Endothelial cell of umbilical vein (primary cell): ENCODE measurements at regions not wholly inside any gene's neighbourhood (a gene's known extent, or its start where the extent isn't known, plus 50 kb on each side); places are given as distances from the start of the nearest gene placed in this dataset.

Source experiments
- BruUV-seq: library from RNA; stranded (reverse); fragments of 400-500 nt; replicated peaks from 2 replicates; lab custom pipeline; 2021; lab: Mats Ljungman, UMichigan
- CTCF ChIA-PET: fragments of 300-600, 350-600 bp; sonication (Branson Sonifier 250); formaldehyde crosslinking; loops from one replicate; lab custom pipeline; 2021; ENCODE audit warnings: antibody characterized with exemption, inconsistent platforms; lab: Charles Lee
- POLR2A ChIA-PET: fragments of 300-600, 350-600 bp; sonication (Branson Sonifier 250); formaldehyde crosslinking; loops from one replicate; lab custom pipeline; 2021; ENCODE audit warnings: antibody characterized with exemption, inconsistent platforms; lab: Charles Lee
- DNase-seq: peaks from one replicate; pipeline ENCODE4 v3.0.0-alpha.2; 2011; ENCODE audit warnings: low read depth, low spot score
- FAIRE-seq: peaks from 2 replicates; lab custom pipeline; 2011; peaks lifted over from hg19 to GRCh38; lab: Jason Lieb, UNC
- H2AFZ ChIP-seq: 2 replicates; pipeline ENCODE4 v1.6.0; 2012; ENCODE audit warnings: low read depth, low read length, control low read depth, inconsistent platforms
- H3K27ac ChIP-seq: 2 replicates; pipeline ENCODE4 v1.5.1; 2011; ENCODE audit warnings: low read depth, mild to moderate bottlenecking, control low read depth, low read length, moderate library complexity; ENCODE audit not compliant: insufficient read depth
- H3K27me3 ChIP-seq, 2 experiments: 2 replicates each; pipeline versions ENCODE4 v1.6.0 to v1.6.1; 2011; ENCODE audit warnings: low read length in 2 of 2, mixed read lengths in 1 of 2; ENCODE audit not compliant: control insufficient read depth in 2 of 2, insufficient read depth in 2 of 2
- H3K36me3 ChIP-seq, 2 experiments: 2 replicates in 1 of 2; 3 replicates in 1 of 2; pipeline ENCODE4 v1.5.1; 2011; ENCODE audit warnings: low read length in 2 of 2, mild to moderate bottlenecking in 1 of 2, moderate library complexity in 1 of 2; ENCODE audit not compliant: control insufficient read depth in 2 of 2, insufficient read depth in 2 of 2; ENCODE audit errors: extremely low read depth in 1 of 2
- H3K4me1 ChIP-seq: 3 replicates; pipeline ENCODE4 v1.5.1; 2011; ENCODE audit warnings: mild to moderate bottlenecking, low read length; ENCODE audit not compliant: control insufficient read depth, insufficient read depth; ENCODE audit errors: extremely low read depth
- H3K4me2 ChIP-seq: 2 replicates; pipeline ENCODE4 v1.6.1; 2011; ENCODE audit warnings: low read length, control low read depth, mixed read lengths; ENCODE audit not compliant: insufficient read depth
- H3K4me3 ChIP-seq, 3 experiments: fragments of 200-600 bp in 1 of 3; sonication (generic), shearing (Covaris generic) in 1 of 3; replicated peaks in 1 of 3; 2 replicates each; pipeline ENCODE4 v1.5.1; 2011 to 2016; ENCODE audit warnings: control low read depth in 3 of 3, low read length in 3 of 3, mild to moderate bottlenecking in 2 of 3, inconsistent platforms in 1 of 3, low read depth in 1 of 3, moderate library complexity in 1 of 3; ENCODE audit not compliant: insufficient read depth in 1 of 3
- H3K79me2 ChIP-seq: 2 replicates; pipeline ENCODE4 v1.6.0; 2012; ENCODE audit warnings: low read length, inconsistent platforms; ENCODE audit not compliant: control insufficient read depth, insufficient read depth
- H3K9ac ChIP-seq: replicated peaks from 2 replicates; pipeline ENCODE3; 2011; ENCODE audit warnings: low read length, control low read depth; ENCODE audit not compliant: insufficient read depth; ENCODE audit errors: extremely low read depth
- H3K9me1 ChIP-seq: replicated peaks from 3 replicates; pipeline ENCODE4 v1.6.0; 2011; ENCODE audit warnings: mild to moderate bottlenecking, low read length; ENCODE audit not compliant: control insufficient read depth, insufficient read depth; ENCODE audit errors: extremely low read depth
- H3K9me3 ChIP-seq: replicated peaks from 2 replicates; pipeline ENCODE4 v1.5.1; 2012; ENCODE audit warnings: low read length, inconsistent platforms; ENCODE audit not compliant: control insufficient read depth, insufficient read depth
- H4K20me1 ChIP-seq: replicated peaks from 2 replicates; pipeline ENCODE3; 2011; ENCODE audit warnings: mild to moderate bottlenecking, low read length; ENCODE audit not compliant: control insufficient read depth, insufficient read depth; ENCODE audit errors: extremely low read depth
- CTCF ChIP-seq, 2 donors: IDR thresholded peaks; 1 replicate in 1 of 2; 2 replicates in 1 of 2; pipeline ENCODE4 v1.5.1; 2011; ENCODE audit warnings: low read length in 2 of 2, mild to moderate bottlenecking in 2 of 2, moderate library complexity in 2 of 2, control low read depth in 1 of 2, inconsistent platforms in 1 of 2, low read depth in 1 of 2; ENCODE audit not compliant: insufficient read depth in 1 of 2; ENCODE audit errors: extremely low read depth in 1 of 2
- EZH2 ChIP-seq: IDR thresholded peaks from 2 replicates; pipeline ENCODE4 v1.6.1; 2012; ENCODE audit warnings: borderline replicate concordance, low read depth, mild to moderate bottlenecking, moderate library complexity, low read length, inconsistent platforms; ENCODE audit not compliant: severe bottlenecking
- FOS ChIP-seq: IDR thresholded peaks from 2 replicates; pipeline ENCODE4 v1.6.1; 2011; ENCODE audit warnings: mild to moderate bottlenecking, low read length, moderate library complexity, borderline replicate concordance; ENCODE audit not compliant: insufficient read depth
- GATA2 ChIP-seq: IDR thresholded peaks from 2 replicates; pipeline ENCODE4 v1.7.0; 2011; ENCODE audit warnings: low read depth, mild to moderate bottlenecking, moderate library complexity, mixed read lengths, low read length; ENCODE audit not compliant: insufficient read length, insufficient read depth
- JUN ChIP-seq: IDR thresholded peaks from 2 replicates; pipeline ENCODE4 v1.6.1; 2011; ENCODE audit warnings: borderline replicate concordance, low read depth; ENCODE audit not compliant: insufficient read length, insufficient read depth
- MAX ChIP-seq: IDR thresholded peaks from 2 replicates; pipeline ENCODE4 v1.6.1; 2011; ENCODE audit not compliant: insufficient read depth, insufficient read length
- MYC ChIP-seq: IDR thresholded peaks from one replicate; pipeline ENCODE4 v1.6.1; 2011; ENCODE audit warnings: mild to moderate bottlenecking, low read depth, low read length
- POLR2A ChIP-seq: IDR thresholded peaks from 2 replicates; pipeline ENCODE4 v1.6.1; 2012; ENCODE audit warnings: low read depth, mild to moderate bottlenecking, control low read depth, low read length
- POLR2AphosphoS5 ChIP-seq: IDR thresholded peaks from 2 replicates; pipeline ENCODE4 v1.6.1; 2012; ENCODE audit warnings: low read depth, mild to moderate bottlenecking, control low read depth, low read length, moderate library complexity; ENCODE audit not compliant: insufficient read depth
- dilution Hi-C: fragments of 300-500 bp; cut with MboI; formaldehyde crosslinking; loops from one replicate; pipeline ENCODE4 v1.15.0; 2019; ENCODE audit warnings: low sequenced_read_pairs; ENCODE audit not compliant: extremely low pct_ligation_motif_present
- intact Hi-C: fragments of 100-400 bp; cut with micrococcal nuclease; formaldehyde crosslinking; loops from one replicate; pipeline ENCODE4 v1.10.0; 2022

- DNase-seq: no peak
- dilution Hi-C loops (no loop called here), intact Hi-C loops (no loop called here)
- Histone ChIP-seq H3K27me3 (no peaks in the 10 kb centered on the region), H3K4me2 (no peak overlapping the region), H4K20me1 (no peaks in the 10 kb centered on the region), H3K9me3 (no peaks in the 10 kb centered on the region), H3K9ac (no peak overlapping the region), H3K9me1 (no peaks in the 10 kb centered on the region), H3K36me3 (no peaks in the 10 kb centered on the region), H3K27ac (no peak overlapping the region), H2AFZ (no peak overlapping the region), H3K79me2 (no peaks in the 10 kb centered on the region), H3K4me3 (no peak overlapping the region), H3K4me1 (no peaks in the 10 kb centered on the region)
- FAIRE-seq: no peak
- ChIA-PET CTCF (no interaction called here), POLR2A (no interaction called here)
- no TSS peak for BruUV-seq
- TF ChIP-seq JUN (no peak), GATA2 (no peak), EZH2 (no peak), MAX (no peak), CTCF (IDR thresholded peaks at IDR 0.05; ENCODE audit: extremely low read depth in 1 of 2, insufficient read depth in 1 of 2, low read depth in 1 of 2, low read length in 2 of 2) (no peak), POLR2AphosphoS5 (no peak), FOS (no peak), MYC (no peak), POLR2A (no peak)
These were observed 1114.6 kb upstream of the KLHL29 start for GRCh38 chr2:22270341-22270740.
